IMR-90 (cell line): ENCODE measurements at regions not wholly inside any gene's neighbourhood (a gene's known extent, or its start where the extent isn't known, plus 50 kb on each side); places are given as distances from the start of the nearest gene placed in this dataset.

ENCODE experiments used
- ATAC-seq: fragments of 200-7000 bp; cut with Tn5 transposase; 2 replicates; pipeline ENCODE4 v1.9.1; 2020; ENCODE audit warnings: low read depth, mild to moderate bottlenecking, moderate library complexity
- BruUV-seq: library from RNA; stranded (reverse); fragments of 400-500 nt; replicated peaks from 2 replicates; lab custom pipeline; 2021; lab: Mats Ljungman, UMichigan
- CTCF ChIA-PET: fragments of 300-600 bp; formaldehyde crosslinking; extraction: SDS; loops from one replicate; lab custom pipeline; 2021; ENCODE audit warnings: antibody characterized with exemption; lab: Yijun Ruan, JAX
- POLR2A ChIA-PET: fragments of 300-600 bp; sonication (Branson Sonifier 250); formaldehyde crosslinking; loops from one replicate; lab custom pipeline; 2022; ENCODE audit warnings: antibody characterized with exemption; ENCODE audit not compliant: unreplicated experiment; lab: Charles Lee
- DNase-seq: peaks from one replicate; pipeline ENCODE4 v3.0.0; 2013
- H2AFZ ChIP-seq: replicated peaks from 2 replicates; pipeline ENCODE3; 2013; ENCODE audit warnings: low read length, mild to moderate bottlenecking; ENCODE audit not compliant: poor library complexity
- H2AK5ac ChIP-seq: 2 replicates; pipeline ENCODE4 v1.6.1; 2013; ENCODE audit warnings: low read depth, low read length, inconsistent platforms
- H2AK9ac ChIP-seq: replicated peaks from 2 replicates; pipeline ENCODE3; 2013; ENCODE audit warnings: mild to moderate bottlenecking, low read depth, low read length, moderate library complexity; ENCODE audit not compliant: poor library complexity
- H2BK120ac ChIP-seq: 2 replicates; pipeline ENCODE4 v1.6.1; 2013; ENCODE audit warnings: low read depth, low read length, inconsistent platforms
- H2BK15ac ChIP-seq: 3 replicates; pipeline ENCODE4 v1.6.1; 2013; ENCODE audit warnings: low read depth, low read length, inconsistent platforms
- H2BK20ac ChIP-seq: 2 replicates; pipeline ENCODE4 v1.6.1; 2013; ENCODE audit warnings: low read depth, mild to moderate bottlenecking, inconsistent platforms, low read length, moderate library complexity
- H2BK5ac ChIP-seq: 2 replicates; pipeline ENCODE4 v1.6.1; 2013; ENCODE audit warnings: mild to moderate bottlenecking, low read depth, low read length, inconsistent platforms; ENCODE audit not compliant: poor library complexity, severe bottlenecking
- H3K14ac ChIP-seq: replicated peaks from 2 replicates; pipeline ENCODE4 v1.6.1; 2013; ENCODE audit warnings: low read depth, low read length, inconsistent platforms
- H3K18ac ChIP-seq: 2 replicates; pipeline ENCODE4 v1.6.1; 2013; ENCODE audit warnings: low read depth, low read length, control low read depth
- H3K23ac ChIP-seq: 2 replicates; pipeline ENCODE4 v1.6.1; 2013; ENCODE audit warnings: low read depth, low read length, inconsistent platforms
- H3K27ac ChIP-seq: 2 replicates; pipeline ENCODE4 v1.5.1; 2013; ENCODE audit warnings: mild to moderate bottlenecking, control low read depth, low read length; ENCODE audit not compliant: insufficient read depth
- H3K27me3 ChIP-seq: 2 replicates; pipeline ENCODE4 v1.6.1; 2013; ENCODE audit warnings: low read length; ENCODE audit not compliant: control insufficient read depth, insufficient read depth
- H3K36me3 ChIP-seq: 2 replicates; pipeline ENCODE4 v1.6.1; 2013; ENCODE audit warnings: low read length, mixed read lengths; ENCODE audit not compliant: control insufficient read depth, insufficient read depth
- H3K4ac ChIP-seq: 2 replicates; pipeline ENCODE4 v1.6.1; 2013; ENCODE audit warnings: low read depth, low read length, inconsistent platforms
- H3K4me1 ChIP-seq: 2 replicates; pipeline ENCODE4 v1.6.1; 2013; ENCODE audit warnings: low read length, mixed read lengths; ENCODE audit not compliant: control insufficient read depth, insufficient read depth
- H3K4me2 ChIP-seq: 2 replicates; pipeline ENCODE4 v1.6.1; 2013; ENCODE audit warnings: low read depth, mild to moderate bottlenecking, control low read depth, low read length, moderate library complexity
- H3K4me3 ChIP-seq: 2 replicates; pipeline ENCODE4 v1.5.1; 2013; ENCODE audit warnings: low read depth, mild to moderate bottlenecking, control low read depth, low read length, moderate library complexity; ENCODE audit not compliant: insufficient read depth
- H3K56ac ChIP-seq: 2 replicates; pipeline ENCODE4 v1.6.1; 2013; ENCODE audit warnings: low read length, inconsistent platforms; ENCODE audit not compliant: insufficient read depth; ENCODE audit errors: extremely low read depth
- H3K79me1 ChIP-seq, 2 experiments: 2 replicates each; pipeline ENCODE4 v1.6.1; 2013; ENCODE audit warnings: low read length in 2 of 2, inconsistent platforms in 1 of 2, low read depth in 1 of 2
- H3K9ac ChIP-seq: 2 replicates; pipeline ENCODE4 v1.6.1; 2013; ENCODE audit warnings: low read depth, low read length, control low read depth
- H3K9me1 ChIP-seq: 2 replicates; pipeline ENCODE4 v1.6.1; 2013; ENCODE audit warnings: low read length, inconsistent platforms; ENCODE audit not compliant: insufficient read depth
- H3K9me3 ChIP-seq: 2 replicates; pipeline ENCODE4 v1.6.1; 2013; ENCODE audit warnings: low read length; ENCODE audit not compliant: control insufficient read depth, insufficient read depth
- H4K20me1 ChIP-seq: 2 replicates; pipeline ENCODE4 v1.6.1; 2013; ENCODE audit warnings: low read length, inconsistent platforms; ENCODE audit not compliant: insufficient read depth
- H4K5ac ChIP-seq: 2 replicates; pipeline ENCODE4 v1.6.1; 2013; ENCODE audit warnings: mild to moderate bottlenecking, low read depth, low read length, control low read depth
- H4K8ac ChIP-seq, 2 experiments: 2 replicates each; pipeline ENCODE4 v1.6.1; 2013; ENCODE audit warnings: low read depth in 2 of 2, low read length in 2 of 2, control low read depth in 1 of 2, inconsistent platforms in 1 of 2
- H4K91ac ChIP-seq: 2 replicates; pipeline ENCODE4 v1.6.1; 2013; ENCODE audit warnings: low read depth, low read length, inconsistent platforms; ENCODE audit not compliant: insufficient read depth
- MAFK ChIP-seq: IDR thresholded peaks from 2 replicates; pipeline ENCODE4 v1.6.1; 2012; ENCODE audit warnings: low read depth, low read length, improper control_type of control experiment
- WGBS, 2 experiments: methylation state at CpG; one replicate each; pipeline versions ENCODE4 v1.1.5 to v1.1.7; 2013; ENCODE audit warnings: missing lambda C conversion rate in 2 of 2; ENCODE audit not compliant: insufficient read length in 1 of 2; ENCODE audit errors: extremely low coverage in 2 of 2; 5-methylcytosine and 5-hydroxymethylcytosine counted together
- dilution Hi-C: fragments of 300-500 bp; cut with HindIII; formaldehyde crosslinking; loops from one replicate; pipeline ENCODE4 v1.14.3; 2018; ENCODE audit warnings: low sequenced_read_pairs; ENCODE audit not compliant: unreplicated experiment
- in situ Hi-C: fragments of 300-500 bp; cut with MboI; formaldehyde crosslinking; loops from 3 replicates; pipeline ENCODE4 v1.14.3; 2019; ENCODE audit warnings: low sequenced_read_pairs, inconsistent platforms, mixed read lengths
- intact Hi-C: fragments of 100-400 bp; cut with micrococcal nuclease; formaldehyde crosslinking; loops from 2 replicates; pipeline ENCODE4 v1.10.0; 2022

- CTCF ChIA-PET, result no interaction called here
- Histone ChIP-seq H3K23ac (no peak overlapping the region), H4K8ac (no peak overlapping the region), H3K4me1 (no peaks in the 10 kb centered on the region), H2AK5ac (no peak overlapping the region), H3K4me3 (no peak overlapping the region), H3K9me3 (no peaks in the 10 kb centered on the region), H3K14ac (no peak overlapping the region), H3K56ac (no peak overlapping the region), H4K20me1 (no peaks in the 10 kb centered on the region), H3K27ac (no peak overlapping the region), H4K91ac (no peak overlapping the region), H3K79me1 (no peaks in the 10 kb centered on the region), H3K9ac (no peak overlapping the region), H3K9me1 (no peaks in the 10 kb centered on the region), H3K4ac (no peak overlapping the region), H4K5ac (no peak overlapping the region), H2AFZ (no peak overlapping the region), H3K27me3 (no peaks in the 10 kb centered on the region), H3K18ac (no peak overlapping the region), H3K36me3 (no peaks in the 10 kb centered on the region), H2AK9ac (no peak overlapping the region), H2BK5ac (no peak overlapping the region), H2BK120ac (no peak overlapping the region), H2BK20ac (no peak overlapping the region), H2BK15ac (no peak overlapping the region), H3K4me2 (no peak overlapping the region)
- WGBS, 2 experiments, result no CpG with 5 or more reads among the region's 2 CpGs
- in situ Hi-C loops (no loop called here), dilution Hi-C loops (no loop called here), intact Hi-C loops (loop anchor here (5.0 kb wide), 1 partner anchor 866 kb away; no protein-coding TSS in a partner anchor)
- POLR2A ChIA-PET, result no interaction called here
- TF ChIP-seq MAFK, result no peak
- ATAC-seq (no peak), DNase-seq (no peak)
- no TSS peak for BruUV-seq
Observed at GRCh38 chr18:1103537-1103936, 198.9 kb downstream of the ADCYAP1 start.
